Sigmoid colon (tissue), 6 donors: ENCODE measurements at regions not wholly inside any gene's neighbourhood (a gene's known extent, or its start where the extent isn't known, plus 50 kb on each side); places are given as distances from the start of the nearest gene placed in this dataset.

Experiments used
- DNase-seq: peaks from one replicate; pipeline ENCODE4 v3.0.0-alpha.2; 2019
- H3K27ac ChIP-seq, 4 donors: fragments of 200-600 bp; sonication (generic); one replicate each; pipeline ENCODE4 v1.5.1; 2016 to 2019; ENCODE audit warnings: mild to moderate bottlenecking in 1 of 4
- H3K27me3 ChIP-seq, 3 donors: fragments of 200-600 bp; sonication (generic); one replicate each; pipeline ENCODE4 v1.5.1; 2019; ENCODE audit warnings: mild to moderate bottlenecking in 1 of 3
- H3K36me3 ChIP-seq, 4 donors: fragments of 200-600 bp; sonication (generic); one replicate each; pipeline ENCODE4 v1.5.1; 2016 to 2019
- H3K4me1 ChIP-seq, 4 donors: fragments of 200-600 bp; sonication (generic); one replicate each; pipeline ENCODE4 v1.5.1; 2017 to 2019
- H3K4me3 ChIP-seq, 4 donors: fragments of 200-600 bp; sonication (generic); one replicate each; pipeline ENCODE4 v1.5.1; 2017 to 2019; ENCODE audit warnings: mild to moderate bottlenecking in 2 of 4, moderate library complexity in 1 of 4
- H3K9me3 ChIP-seq, 4 donors: fragments of 200-600 bp in 3 of 4; sonication (generic) in 3 of 4; one replicate each; pipeline versions ENCODE4 v1.5.1 to v1.6.1; 2013 to 2019
- EP300 ChIP-seq, 4 donors: sonication (generic); formaldehyde crosslinking; IDR thresholded peaks; one replicate each; pipeline ENCODE4 v1.6.1; 2017; ENCODE audit warnings: antibody characterized with exemption in 4 of 4
- POLR2A ChIP-seq, 2 donors: fragments of 450-650 bp; IDR thresholded peaks; one replicate each; pipeline ENCODE4 v1.6.1; 2016; ENCODE audit warnings: antibody characterized with exemption in 2 of 2, mild to moderate bottlenecking in 2 of 2, moderate library complexity in 2 of 2
- POLR2AphosphoS5 ChIP-seq, 4 donors: sonication (generic); formaldehyde crosslinking; IDR thresholded peaks; one replicate each; pipeline ENCODE4 v1.6.1; 2017; ENCODE audit warnings: antibody characterized with exemption in 4 of 4
- WGBS, 2 donors: extraction: QIAGEN DNeasy Blood & Tissue Kit; methylation state at CpG; one replicate each; pipeline ENCODE4 v1.1.7; 2013; 5-methylcytosine and 5-hydroxymethylcytosine counted together
- intact Hi-C: fragments of 100-400 bp; cut with DNase I; formaldehyde crosslinking; loops from one replicate; pipeline ENCODE4 v1.15.1; 2023
- TF ChIP-seq, protein P1 (sequence below), 4 experiments: fragments of 450-650 bp in 3 of 4; fragments of 200-600 bp in 1 of 4; IDR thresholded peaks; one replicate each; pipeline ENCODE4 v1.5.1; 2016 to 2019; ENCODE audit warnings: antibody characterized with exemption in 4 of 4, mild to moderate bottlenecking in 3 of 4, moderate library complexity in 2 of 4
- donor health status: healthy with polysubstance abuse.
- donor health status: healthy.

DNA sequence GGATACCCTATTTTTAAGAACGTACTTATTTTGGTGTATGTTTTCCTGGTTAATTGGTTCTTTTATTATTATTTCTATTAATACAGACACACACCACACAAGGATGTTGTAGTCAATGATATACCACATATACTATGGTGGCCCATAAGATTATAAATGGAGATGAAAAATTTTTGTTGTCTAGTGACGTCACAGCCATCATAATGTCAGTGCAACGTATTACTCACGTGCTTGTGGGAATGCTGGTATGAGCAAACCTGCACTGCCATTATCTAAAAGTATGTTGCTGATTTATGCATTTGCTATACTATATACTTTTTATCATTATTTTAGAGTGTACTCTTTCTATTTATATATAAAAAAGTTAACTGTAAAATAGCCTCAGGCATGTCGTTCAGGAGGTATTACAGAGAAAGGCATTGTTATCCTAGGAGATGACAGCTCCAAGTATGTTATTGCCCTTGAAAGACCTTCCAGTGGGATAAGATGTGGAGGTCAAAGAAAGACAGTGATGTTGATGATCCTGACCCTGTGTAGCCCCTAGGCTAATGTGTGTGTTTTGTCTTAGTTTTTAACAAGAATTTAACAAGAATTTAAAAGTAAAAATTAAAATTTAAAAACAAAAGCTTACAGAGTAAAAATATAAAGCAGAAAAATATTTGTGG, 65.6 kb upstream of the SGCD start:
- TF ChIP-seq EP300 (IDR thresholded peaks at IDR 0.05) (no peak), POLR2A (IDR thresholded peaks at IDR 0.05) (no peak), POLR2AphosphoS5 (IDR thresholded peaks at IDR 0.05) (no peak)
- TF ChIP-seq, protein P1, sequence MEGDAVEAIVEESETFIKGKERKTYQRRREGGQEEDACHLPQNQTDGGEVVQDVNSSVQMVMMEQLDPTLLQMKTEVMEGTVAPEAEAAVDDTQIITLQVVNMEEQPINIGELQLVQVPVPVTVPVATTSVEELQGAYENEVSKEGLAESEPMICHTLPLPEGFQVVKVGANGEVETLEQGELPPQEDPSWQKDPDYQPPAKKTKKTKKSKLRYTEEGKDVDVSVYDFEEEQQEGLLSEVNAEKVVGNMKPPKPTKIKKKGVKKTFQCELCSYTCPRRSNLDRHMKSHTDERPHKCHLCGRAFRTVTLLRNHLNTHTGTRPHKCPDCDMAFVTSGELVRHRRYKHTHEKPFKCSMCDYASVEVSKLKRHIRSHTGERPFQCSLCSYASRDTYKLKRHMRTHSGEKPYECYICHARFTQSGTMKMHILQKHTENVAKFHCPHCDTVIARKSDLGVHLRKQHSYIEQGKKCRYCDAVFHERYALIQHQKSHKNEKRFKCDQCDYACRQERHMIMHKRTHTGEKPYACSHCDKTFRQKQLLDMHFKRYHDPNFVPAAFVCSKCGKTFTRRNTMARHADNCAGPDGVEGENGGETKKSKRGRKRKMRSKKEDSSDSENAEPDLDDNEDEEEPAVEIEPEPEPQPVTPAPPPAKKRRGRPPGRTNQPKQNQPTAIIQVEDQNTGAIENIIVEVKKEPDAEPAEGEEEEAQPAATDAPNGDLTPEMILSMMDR (IDR thresholded peaks at IDR 0.05), result no peak
- Histone ChIP-seq H3K27me3 (no peaks in the 10 kb centered on the region), H3K36me3 (no peaks in the 10 kb centered on the region), H3K4me1 (no peaks in the 10 kb centered on the region), H3K4me3 (no peak overlapping the region), H3K9me3 (no peaks in the 10 kb centered on the region), H3K27ac (no peak overlapping the region)
- intact Hi-C loops, result no loop called here
- DNase-seq, result no peak
- WGBS, 2 donors, result 81% methylated on average over 5 of the region's 5 CpGs

- Histone ChIP-seq H3K9me3 (no peaks in the 10 kb centered on the region), H3K4me1 (no peaks in the 10 kb centered on the region), H3K36me3 (no peaks in the 10 kb centered on the region), H3K27me3 (no peaks in the 10 kb centered on the region), H3K27ac (no peak overlapping the region), H3K4me3 (no peak overlapping the region)
- no peak for TF ChIP-seq EP300 (IDR thresholded peaks at IDR 0.05)
- TF ChIP-seq, protein P1 (IDR thresholded peaks at IDR 0.05), result no peak
- intact Hi-C loops, result no loop called here
- DNase-seq, result no peak
These were observed 55.4 kb upstream of the SGCD start for GRCh38 chr5:156271569-156271968.

DNA sequence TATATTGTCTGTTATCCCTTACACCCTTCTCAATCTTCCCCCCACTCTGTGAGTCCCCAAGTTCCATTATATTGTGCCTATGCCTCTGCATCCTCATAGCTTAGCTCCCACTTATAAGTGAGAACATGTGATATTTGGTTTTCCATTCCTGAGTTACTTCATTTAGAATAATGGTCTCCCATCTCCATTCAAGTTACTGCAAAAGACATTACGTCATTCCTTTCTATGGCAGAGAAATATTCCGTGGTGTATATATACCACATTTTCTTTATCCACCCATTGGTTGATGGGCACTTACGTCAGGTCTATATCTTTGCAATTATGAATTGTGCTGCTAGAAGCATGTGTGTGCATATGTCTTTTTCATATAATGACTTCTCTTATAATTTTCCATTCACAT, 54.8 kb upstream of the SGCD start:
- DNase-seq, result no peak
- no peaks in the 10 kb centered on the region for H3K27me3 ChIP-seq
- no peak overlapping the region for H3K27ac ChIP-seq
- intact Hi-C loops, result no loop called here
- no peaks in the 10 kb centered on the region for H3K9me3 ChIP-seq
- no peak overlapping the region for H3K4me3 ChIP-seq
- no peaks in the 10 kb centered on the region for H3K36me3 ChIP-seq
- no peak for TF ChIP-seq EP300 (IDR thresholded peaks at IDR 0.05)
- TF ChIP-seq, protein P1 (IDR thresholded peaks at IDR 0.05), result no peak
- WGBS, 2 donors, result 92 to 95% methylated on average over 3 of the region's 3 CpGs
- no peaks in the 10 kb centered on the region for H3K4me1 ChIP-seq

DNA sequence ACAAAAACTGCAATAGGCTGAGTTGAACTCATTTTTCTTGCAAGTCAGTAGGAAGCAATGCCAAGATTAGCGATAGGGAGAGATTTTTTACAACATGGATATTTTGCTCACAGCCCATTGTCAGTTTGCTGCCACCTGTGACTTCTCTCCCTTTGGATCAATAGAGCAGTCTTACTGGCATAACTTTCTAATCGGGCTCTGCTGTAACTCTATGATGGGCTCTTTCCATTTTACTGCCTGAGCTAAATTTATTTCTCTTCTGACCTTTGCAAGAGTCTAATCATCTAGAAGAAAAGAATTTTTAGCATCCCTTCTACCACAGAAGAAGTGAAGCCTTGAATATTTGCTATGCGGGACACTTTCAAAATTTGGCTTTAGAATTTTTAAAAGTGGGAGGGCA, 53.6 kb upstream of the SGCD start:
- H3K27me3 ChIP-seq, result no peaks in the 10 kb centered on the region
- DNase-seq, result no peak
- intact Hi-C loops, result no loop called here
- TF ChIP-seq EP300 (IDR thresholded peaks at IDR 0.05) (no peak), POLR2AphosphoS5 (IDR thresholded peaks at IDR 0.05) (no peak), POLR2A (IDR thresholded peaks at IDR 0.05) (no peak)
- TF ChIP-seq, protein P1 (IDR thresholded peaks at IDR 0.05), result no peak
- H3K4me3 ChIP-seq, result no peak overlapping the region
- no peaks in the 10 kb centered on the region for H3K9me3 ChIP-seq
- no peaks in the 10 kb centered on the region for H3K36me3 ChIP-seq
- H3K4me1 ChIP-seq, result no peaks in the 10 kb centered on the region
- H3K27ac ChIP-seq, result no peak overlapping the region
- 61 to 64% methylated on average over 3 of the region's 3 CpGs for WGBS, 2 donors

DNA sequence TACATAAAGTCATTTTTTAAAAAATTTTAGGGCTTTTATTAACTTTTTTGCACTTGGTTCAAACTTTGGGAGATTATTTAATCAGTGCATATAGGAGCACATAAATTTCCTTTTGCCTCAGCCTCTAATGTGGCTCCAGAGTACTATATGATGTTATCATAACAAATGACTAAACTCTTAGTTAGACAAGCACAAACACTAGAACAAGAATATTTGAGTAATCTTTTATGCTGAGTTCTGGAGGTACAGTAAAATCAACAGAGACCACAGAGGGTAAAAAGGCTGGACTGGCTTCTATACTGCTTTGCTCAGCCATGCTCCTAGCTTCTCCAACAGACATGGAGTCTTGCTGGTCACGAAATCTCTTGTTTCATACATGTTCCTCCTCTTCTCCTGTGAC, 52.5 kb upstream of the SGCD start:
- intact Hi-C loops, result no loop called here
- no peaks in the 10 kb centered on the region for H3K27me3 ChIP-seq
- no peaks in the 10 kb centered on the region for H3K9me3 ChIP-seq
- 19 to 63% methylated on average over 1 of the region's 1 CpG for WGBS, 2 donors
- no peak overlapping the region for H3K4me3 ChIP-seq
- TF ChIP-seq, protein P1 (IDR thresholded peaks at IDR 0.05), result no peak
- TF ChIP-seq EP300 (IDR thresholded peaks at IDR 0.05), result no peak
- TF ChIP-seq POLR2AphosphoS5 (IDR thresholded peaks at IDR 0.05), result no peak
- no peak for TF ChIP-seq POLR2A (IDR thresholded peaks at IDR 0.05)
- H3K27ac ChIP-seq, result no peak overlapping the region
- DNase-seq, result no peak
- no peaks in the 10 kb centered on the region for H3K36me3 ChIP-seq
- no peaks in the 10 kb centered on the region for H3K4me1 ChIP-seq
